Kasumi-1 (cell line): ENCODE measurements at regions not wholly inside any gene's neighbourhood (a gene's known extent, or its start where the extent isn't known, plus 50 kb on each side); places are given as distances from the start of the nearest gene placed in this dataset.

Experiments
- DNase-seq, 2 experiments: peaks; one replicate each; lab custom pipeline; 2025; lab: John Stamatoyannopoulos, UW

- DNase-seq, result no peak
Measured at GRCh38 chr16:65675161-65675560, 553.3 kb upstream of the CDH11 start.

- DNase-seq, result no peak
Measured at GRCh38 chr16:65672960-65673359, 551.1 kb upstream of the CDH11 start.

GRCh38 chr16:65671071-65671470 is 549.2 kb upstream of the CDH11 start:
- no peak for DNase-seq

GRCh38 chr16:65668064-65668595 is 546.3 kb upstream of the CDH11 start:
- no peak for DNase-seq

- DNase-seq, result no peak
Measured at GRCh38 chr16:65667011-65667578, 545.2 kb upstream of the CDH11 start.

GRCh38 chr16:65666132-65666941 is 544.5 kb upstream of the CDH11 start:
- DNase-seq, result no peak

GRCh38 chr16:65665586-65665985 is 543.7 kb upstream of the CDH11 start:
- DNase-seq, result no peak

GRCh38 chr16:65663774-65664173 is 541.9 kb upstream of the CDH11 start:
- no peak for DNase-seq

GRCh38 chr16:65662256-65662655 is 540.4 kb upstream of the CDH11 start:
- no peak for DNase-seq

- no peak for DNase-seq
Measured at GRCh38 chr16:65661558-65661957, 539.7 kb upstream of the CDH11 start.

GRCh38 chr16:65660390-65660789 is 538.5 kb upstream of the CDH11 start:
- no peak for DNase-seq

- no peak for DNase-seq
Measured at GRCh38 chr16:65659758-65660157, 537.9 kb upstream of the CDH11 start.

- DNase-seq, result no peak
Measured at GRCh38 chr16:65658787-65659220, 536.9 kb upstream of the CDH11 start.

GRCh38 chr16:65658349-65658748 is 536.5 kb upstream of the CDH11 start:
- no peak for DNase-seq

GRCh38 chr16:65657556-65657955 is 535.7 kb upstream of the CDH11 start:
- no peak for DNase-seq

- no peak for DNase-seq
Measured at GRCh38 chr16:65657071-65657494, 535.2 kb upstream of the CDH11 start.

- DNase-seq, result no peak
Measured at GRCh38 chr16:65655802-65656201, 533.9 kb upstream of the CDH11 start.

- no peak for DNase-seq
Measured at GRCh38 chr16:65648101-65648500, 526.2 kb upstream of the CDH11 start.

- DNase-seq, result no peak
Measured at GRCh38 chr16:65644821-65645220, 523.0 kb upstream of the CDH11 start.

- DNase-seq, result no peak
Measured at GRCh38 chr16:65641762-65642289, 520.0 kb upstream of the CDH11 start.

GRCh38 chr16:65641049-65641761 is 519.3 kb upstream of the CDH11 start:
- no peak for DNase-seq

- DNase-seq, result no peak
Measured at GRCh38 chr16:65634833-65635232, 513.0 kb upstream of the CDH11 start.

GRCh38 chr16:65634291-65634690 is 512.4 kb upstream of the CDH11 start:
- no peak for DNase-seq
